ENCODE measurements at regions not wholly inside any gene's neighbourhood (a gene's known extent, or its start where the extent isn't known, plus 50 kb on each side); places are given as distances from the start of the nearest gene placed in this dataset.
A peak's percentile ranks its signal among the peaks of the same experiment; 100 is the strongest.

DNA sequence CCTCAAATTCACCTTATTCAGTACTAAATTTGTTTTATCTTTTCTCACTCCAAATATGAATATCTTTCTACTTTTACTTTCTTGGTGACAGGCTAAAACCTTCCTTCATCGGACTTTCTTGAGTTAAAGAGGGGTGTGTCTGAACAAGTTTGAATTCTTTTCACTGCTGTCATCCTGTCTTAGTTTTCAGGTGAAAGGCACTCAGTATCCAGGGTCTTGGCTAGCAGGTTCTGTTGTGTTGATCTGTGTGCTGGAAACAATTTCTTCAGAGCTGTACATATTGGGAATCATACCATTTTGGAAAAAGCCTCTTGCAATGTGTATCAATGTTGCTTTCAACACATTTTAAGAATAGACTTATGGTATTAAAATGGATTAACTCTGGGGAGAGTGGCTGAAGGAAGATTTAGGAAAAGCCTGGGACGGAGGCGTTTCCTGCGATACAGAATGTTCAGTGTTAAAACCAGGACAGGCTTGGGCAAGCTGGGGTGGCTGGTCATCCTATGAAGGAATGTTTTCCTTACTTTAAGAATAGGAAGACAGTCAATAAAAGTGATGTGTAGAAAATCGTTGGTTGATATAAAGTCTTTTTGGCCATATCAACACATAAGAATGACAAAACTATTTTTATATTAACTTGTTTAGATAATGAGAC, 350.7 kb upstream of the SPRED2 start:
- H3K27ac ChIP-seq (ENCODE audit: low read depth, low read length) = no peak overlapping the region
- no peak for DNase-seq (ENCODE audit: insufficient read length, low spot score, missing footprints)
- no peaks in the 10 kb centered on the region for H3K27me3 ChIP-seq (ENCODE audit: insufficient read depth, low read length)
- no peaks in the 10 kb centered on the region for H3K36me3 ChIP-seq (ENCODE audit: insufficient read depth, low read length)
- H3K9me3 ChIP-seq (ENCODE audit: low read depth, low read length) = no peaks in the 10 kb centered on the region
- TF ChIP-seq, protein P1, sequence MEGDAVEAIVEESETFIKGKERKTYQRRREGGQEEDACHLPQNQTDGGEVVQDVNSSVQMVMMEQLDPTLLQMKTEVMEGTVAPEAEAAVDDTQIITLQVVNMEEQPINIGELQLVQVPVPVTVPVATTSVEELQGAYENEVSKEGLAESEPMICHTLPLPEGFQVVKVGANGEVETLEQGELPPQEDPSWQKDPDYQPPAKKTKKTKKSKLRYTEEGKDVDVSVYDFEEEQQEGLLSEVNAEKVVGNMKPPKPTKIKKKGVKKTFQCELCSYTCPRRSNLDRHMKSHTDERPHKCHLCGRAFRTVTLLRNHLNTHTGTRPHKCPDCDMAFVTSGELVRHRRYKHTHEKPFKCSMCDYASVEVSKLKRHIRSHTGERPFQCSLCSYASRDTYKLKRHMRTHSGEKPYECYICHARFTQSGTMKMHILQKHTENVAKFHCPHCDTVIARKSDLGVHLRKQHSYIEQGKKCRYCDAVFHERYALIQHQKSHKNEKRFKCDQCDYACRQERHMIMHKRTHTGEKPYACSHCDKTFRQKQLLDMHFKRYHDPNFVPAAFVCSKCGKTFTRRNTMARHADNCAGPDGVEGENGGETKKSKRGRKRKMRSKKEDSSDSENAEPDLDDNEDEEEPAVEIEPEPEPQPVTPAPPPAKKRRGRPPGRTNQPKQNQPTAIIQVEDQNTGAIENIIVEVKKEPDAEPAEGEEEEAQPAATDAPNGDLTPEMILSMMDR (IDR thresholded peaks at IDR 0.05; ENCODE audit: extremely low read depth, low read depth, low read length) = no peak
- no peak overlapping the region for H2AFZ ChIP-seq (ENCODE audit: low read length)
- H3K4me2 ChIP-seq (ENCODE audit: insufficient read depth, low read length) = no peak overlapping the region
- H3K4me1 ChIP-seq (ENCODE audit: insufficient read depth, low read length) = no peaks in the 10 kb centered on the region
- no peak overlapping the region for H3K4me3 ChIP-seq (ENCODE audit: insufficient read depth, low read length)
- no peaks in the 10 kb centered on the region for H4K20me1 ChIP-seq (ENCODE audit: insufficient read depth, low read length)
- no peaks in the 10 kb centered on the region for H3K79me2 ChIP-seq (ENCODE audit: insufficient read depth, low read length)

DNA sequence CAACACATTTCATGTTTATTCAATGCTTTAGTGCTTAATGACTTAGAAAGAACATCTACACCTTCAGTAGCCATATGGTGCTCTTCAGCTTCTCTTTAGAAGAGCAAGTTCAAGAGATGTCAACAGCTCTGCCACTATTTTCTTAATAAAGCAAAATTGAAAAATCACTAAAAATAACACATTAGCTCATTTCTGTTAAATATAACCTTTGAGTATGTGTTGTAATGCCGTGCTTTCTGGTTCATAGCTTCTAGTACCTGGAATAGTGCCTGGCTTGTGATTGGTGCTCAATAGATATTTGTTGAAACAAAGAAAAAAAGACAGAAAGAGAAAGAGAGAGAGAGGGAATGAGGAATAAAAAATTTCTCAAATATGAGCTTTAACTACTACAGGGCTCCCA, 349.8 kb upstream of the SPRED2 start:
- Histone ChIP-seq H3K9me3 (ENCODE audit: low read depth, low read length) (no peaks in the 10 kb centered on the region), H3K27me3 (ENCODE audit: insufficient read depth, low read length) (no peaks in the 10 kb centered on the region), H3K4me1 (ENCODE audit: insufficient read depth, low read length) (no peaks in the 10 kb centered on the region), H2AFZ (ENCODE audit: low read length) (no peak overlapping the region), H3K4me2 (ENCODE audit: insufficient read depth, low read length) (no peak overlapping the region), H3K79me2 (ENCODE audit: insufficient read depth, low read length) (no peaks in the 10 kb centered on the region), H4K20me1 (ENCODE audit: insufficient read depth, low read length) (no peaks in the 10 kb centered on the region), H3K4me3 (ENCODE audit: insufficient read depth, low read length) (no peak overlapping the region), H3K27ac (ENCODE audit: low read depth, low read length) (no peak overlapping the region), H3K36me3 (ENCODE audit: insufficient read depth, low read length) (no peaks in the 10 kb centered on the region)
- DNase-seq (ENCODE audit: insufficient read length, low spot score, missing footprints) = no peak
- TF ChIP-seq, protein P1 (IDR thresholded peaks at IDR 0.05; ENCODE audit: extremely low read depth, low read depth, low read length) = no peak

DNA sequence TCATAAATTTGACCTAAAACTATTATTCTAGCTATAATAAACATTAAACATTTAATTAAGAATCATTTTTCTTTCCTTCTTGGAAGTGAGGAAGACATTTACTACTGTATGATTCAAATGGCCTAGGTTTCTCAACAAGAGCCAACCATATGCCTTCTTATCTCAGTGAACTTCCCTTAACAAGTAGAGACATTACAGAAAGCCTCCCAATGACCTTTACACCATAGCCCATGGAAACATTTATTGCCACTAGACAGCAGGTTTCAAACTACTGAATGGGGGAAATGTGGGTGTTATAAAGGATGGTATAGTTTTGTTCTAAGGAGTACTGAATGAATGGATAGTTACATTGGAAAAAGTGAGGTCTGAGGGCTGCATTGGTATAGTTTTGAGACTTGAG, 349.4 kb upstream of the SPRED2 start:
- H3K9me3 ChIP-seq (ENCODE audit: low read depth, low read length) = no peaks in the 10 kb centered on the region
- no peak for DNase-seq (ENCODE audit: insufficient read length, low spot score, missing footprints)
- no peaks in the 10 kb centered on the region for H4K20me1 ChIP-seq (ENCODE audit: insufficient read depth, low read length)
- no peak overlapping the region for H2AFZ ChIP-seq (ENCODE audit: low read length)
- no peak overlapping the region for H3K27ac ChIP-seq (ENCODE audit: low read depth, low read length)
- no peaks in the 10 kb centered on the region for H3K4me1 ChIP-seq (ENCODE audit: insufficient read depth, low read length)
- no peaks in the 10 kb centered on the region for H3K27me3 ChIP-seq (ENCODE audit: insufficient read depth, low read length)
- H3K79me2 ChIP-seq (ENCODE audit: insufficient read depth, low read length) = no peaks in the 10 kb centered on the region
- H3K36me3 ChIP-seq (ENCODE audit: insufficient read depth, low read length) = no peaks in the 10 kb centered on the region
- no peak overlapping the region for H3K4me3 ChIP-seq (ENCODE audit: insufficient read depth, low read length)
- TF ChIP-seq, protein P1 (IDR thresholded peaks at IDR 0.05; ENCODE audit: extremely low read depth, low read depth, low read length) = no peak
- no peak overlapping the region for H3K4me2 ChIP-seq (ENCODE audit: insufficient read depth, low read length)

DNA sequence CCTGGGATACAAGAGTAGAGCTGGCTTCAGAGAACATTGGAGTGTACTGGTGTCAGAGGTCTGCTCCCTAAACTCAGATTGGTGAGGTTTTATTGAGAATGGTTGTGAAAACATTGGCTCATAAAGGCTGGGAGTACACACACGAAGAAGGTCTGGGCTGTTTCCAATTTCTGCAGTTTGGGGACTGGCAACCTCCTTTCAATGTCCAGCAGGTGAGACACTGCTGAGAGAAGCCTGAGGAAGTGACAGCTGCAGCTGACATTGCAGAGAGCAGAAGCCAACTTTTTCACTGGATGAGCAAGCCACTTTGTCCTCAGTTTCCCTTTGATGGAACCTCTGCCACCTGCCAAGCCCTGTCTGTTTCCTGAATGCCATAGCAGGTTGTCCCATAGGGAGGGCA, 346.6 kb upstream of the SPRED2 start:
- H3K4me1 ChIP-seq (ENCODE audit: insufficient read depth, low read length) = no peaks in the 10 kb centered on the region
- DNase-seq (ENCODE audit: insufficient read length, low spot score, missing footprints) = peak; percentile 36
- TF ChIP-seq, protein P1 (IDR thresholded peaks at IDR 0.05; ENCODE audit: extremely low read depth, low read depth, low read length) = no peak
- no peaks in the 10 kb centered on the region for H4K20me1 ChIP-seq (ENCODE audit: insufficient read depth, low read length)
- no peaks in the 10 kb centered on the region for H3K36me3 ChIP-seq (ENCODE audit: insufficient read depth, low read length)
- no peak overlapping the region for H3K4me3 ChIP-seq (ENCODE audit: insufficient read depth, low read length)
- no peaks in the 10 kb centered on the region for H3K79me2 ChIP-seq (ENCODE audit: insufficient read depth, low read length)
- no peak overlapping the region for H2AFZ ChIP-seq (ENCODE audit: low read length)
- no peaks in the 10 kb centered on the region for H3K9me3 ChIP-seq (ENCODE audit: low read depth, low read length)
- no peaks in the 10 kb centered on the region for H3K27me3 ChIP-seq (ENCODE audit: insufficient read depth, low read length)
- H3K4me2 ChIP-seq (ENCODE audit: insufficient read depth, low read length) = no peak overlapping the region
- no peak overlapping the region for H3K27ac ChIP-seq (ENCODE audit: low read depth, low read length)
